Endodermal cell (in vitro differentiated cells): ENCODE measurements at regions not wholly inside any gene's neighbourhood (a gene's known extent, or its start where the extent isn't known, plus 50 kb on each side); places are given as distances from the start of the nearest gene placed in this dataset.
A peak's percentile ranks its signal among the peaks of the same experiment; 100 is the strongest.

Experiments
- DNase-seq: peaks from one replicate; pipeline ENCODE4 v3.0.0-alpha.2; 2017
- H3K27ac ChIP-seq: 2 replicates; pipeline ENCODE4 v1.5.1; 2013; ENCODE audit warnings: mild to moderate bottlenecking, low read depth, low read length, moderate library complexity
- H3K27me3 ChIP-seq: 2 replicates; pipeline ENCODE4 v1.6.1; 2013; ENCODE audit warnings: mild to moderate bottlenecking, low read length, moderate library complexity; ENCODE audit not compliant: insufficient read depth, control insufficient read depth, poor library complexity, severe bottlenecking
- H3K36me3 ChIP-seq: 2 replicates; pipeline ENCODE4 v1.7.0; 2013; ENCODE audit warnings: mild to moderate bottlenecking, low read length, moderate library complexity; ENCODE audit not compliant: control insufficient read depth, insufficient read depth
- H3K4me1 ChIP-seq: one replicate; pipeline ENCODE4 v1.7.0; 2013; ENCODE audit warnings: low read length; ENCODE audit not compliant: control insufficient read depth, insufficient read depth
- H3K4me3 ChIP-seq: 2 replicates; pipeline ENCODE4 v1.5.1; 2013; ENCODE audit warnings: mild to moderate bottlenecking, low read length, moderate library complexity
- H3K9ac ChIP-seq: 2 replicates; pipeline ENCODE4 v1.6.1; 2013; ENCODE audit warnings: mild to moderate bottlenecking, low read length, moderate library complexity; ENCODE audit not compliant: poor library complexity, severe bottlenecking; ENCODE audit errors: extremely low read depth
- H3K9me3 ChIP-seq: 2 replicates; pipeline ENCODE4 v1.6.1; 2013; ENCODE audit warnings: mild to moderate bottlenecking, low read length, moderate library complexity; ENCODE audit not compliant: control insufficient read depth
- H3K27ac Mint-ChIP-seq: 2 replicates; pipeline ENCODE4 v1.8.0; 2020; ENCODE audit warnings: mixed read lengths
- H3K27me3 Mint-ChIP-seq: 2 replicates; pipeline ENCODE4 v1.8.0; 2021; ENCODE audit warnings: mild to moderate bottlenecking, mixed read lengths; ENCODE audit not compliant: insufficient read depth
- H3K36me3 Mint-ChIP-seq: 2 replicates; pipeline ENCODE4 v1.8.0; 2020; ENCODE audit warnings: low read depth, mixed read lengths
- H3K4me1 Mint-ChIP-seq: 2 replicates; pipeline ENCODE4 v1.8.0; 2020; ENCODE audit warnings: mixed read lengths
- H3K4me3 Mint-ChIP-seq: 2 replicates; pipeline ENCODE4 v1.8.0; 2020; ENCODE audit warnings: mild to moderate bottlenecking, moderate library complexity, mixed read lengths
- H3K9me3 Mint-ChIP-seq: 2 replicates; pipeline ENCODE4 v1.8.0; 2020; ENCODE audit warnings: mild to moderate bottlenecking, mixed read lengths
- CTCF ChIP-seq: fragments of 200-600 bp; sonication (generic); conservative IDR thresholded peaks from 2 replicates; pipeline ENCODE4 v1.5.0; 2021; ENCODE audit warnings: antibody characterized with exemption, mild to moderate bottlenecking
- WGBS, 2 experiments: methylation state at CpG; one replicate each; pipeline versions ENCODE4 v1.1.5 to v1.1.7; 2013; ENCODE audit warnings: missing lambda C conversion rate in 2 of 2, mixed read lengths in 1 of 2; ENCODE audit not compliant: insufficient coverage in 1 of 2, insufficient read length in 1 of 2; 5-methylcytosine and 5-hydroxymethylcytosine counted together

DNA sequence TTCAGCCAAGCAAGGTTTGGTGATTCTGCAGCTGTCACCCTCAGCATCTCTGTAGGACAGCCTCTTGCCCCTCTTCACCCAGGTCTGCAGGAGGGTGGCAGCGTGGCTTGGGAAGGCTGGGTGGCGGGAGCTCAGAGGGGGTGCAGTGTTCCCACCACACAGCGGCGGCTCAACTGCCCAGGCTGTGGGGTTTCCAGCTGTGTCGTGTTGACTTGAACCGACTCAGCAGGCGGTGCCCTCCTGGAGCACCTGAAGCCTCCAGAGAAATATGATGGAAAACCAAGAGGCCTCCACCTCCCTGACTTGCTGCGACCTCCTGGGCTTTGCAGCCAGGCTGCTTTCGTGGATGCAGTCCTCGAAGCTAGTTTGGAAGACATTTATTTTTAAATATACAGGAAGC lies 68.0 kb upstream of the KLF6 start:
- no peaks in the 10 kb centered on the region for H3K36me3 ChIP-seq
- H3K4me1 ChIP-seq: peaks cover 8% of the 10 kb centered on the region
- no peak overlapping the region for H3K27ac ChIP-seq
- Mint-ChIP-seq H3K27ac (no peak overlapping the region), H3K27me3 (no peaks in the 10 kb centered on the region), H3K4me1 (peaks cover 25% of the 10 kb centered on the region), H3K36me3 (no peaks in the 10 kb centered on the region), H3K4me3 (no peak overlapping the region), H3K9me3 (no peaks in the 10 kb centered on the region)
- no peak overlapping the region for H3K4me3 ChIP-seq
- no peaks in the 10 kb centered on the region for H3K27me3 ChIP-seq
- no peak overlapping the region for H3K9ac ChIP-seq
- WGBS, 2 experiments: 91 to 93% methylated on average over 9 to 10 of the region's 10 CpGs
- no peak for DNase-seq
- TF ChIP-seq CTCF: no peak
- no peaks in the 10 kb centered on the region for H3K9me3 ChIP-seq

GRCh38 chr10:3852147-3852904 lies 67.3 kb upstream of the KLF6 start:
- H3K4me1 ChIP-seq: peaks cover 8% of the 10 kb centered on the region
- no peaks in the 10 kb centered on the region for H3K27me3 ChIP-seq
- no peaks in the 10 kb centered on the region for H3K9me3 Mint-ChIP-seq
- TF ChIP-seq CTCF: no peak
- H3K27ac ChIP-seq: no peak overlapping the region
- no peak overlapping the region for H3K4me3 Mint-ChIP-seq
- no peaks in the 10 kb centered on the region for H3K27me3 Mint-ChIP-seq
- H3K4me3 ChIP-seq: no peak overlapping the region
- DNase-seq: no peak
- no peaks in the 10 kb centered on the region for H3K36me3 Mint-ChIP-seq
- no peak overlapping the region for H3K9ac ChIP-seq
- peaks cover 25% of the 10 kb centered on the region for H3K4me1 Mint-ChIP-seq
- 77 to 80% methylated on average over 6 to 10 of the region's 10 CpGs for WGBS, 2 experiments
- peak overlapping the region; percentile 46 for H3K27ac Mint-ChIP-seq
- no peaks in the 10 kb centered on the region for H3K9me3 ChIP-seq
- no peaks in the 10 kb centered on the region for H3K36me3 ChIP-seq

- Mint-ChIP-seq H3K27ac (peak overlapping the region; percentile 46), H3K27me3 (no peaks in the 10 kb centered on the region), H3K36me3 (no peaks in the 10 kb centered on the region), H3K9me3 (no peaks in the 10 kb centered on the region), H3K4me1 (peaks cover 25% of the 10 kb centered on the region), H3K4me3 (no peak overlapping the region)
- Histone ChIP-seq H3K36me3 (no peaks in the 10 kb centered on the region), H3K4me1 (peaks cover 8% of the 10 kb centered on the region), H3K27me3 (no peaks in the 10 kb centered on the region), H3K4me3 (no peak overlapping the region), H3K9me3 (no peaks in the 10 kb centered on the region), H3K9ac (no peak overlapping the region), H3K27ac (no peak overlapping the region)
- 82 to 90% methylated on average over 7 to 9 of the region's 9 CpGs for WGBS, 2 experiments
- TF ChIP-seq CTCF: no peak
- no peak for DNase-seq
Observed at GRCh38 chr10:3850999-3851937, 66.3 kb upstream of the KLF6 start.
